HG03442 (cell line): ENCODE measurements at regions not wholly inside any gene's neighbourhood (a gene's known extent, or its start where the extent isn't known, plus 50 kb on each side); places are given as distances from the start of the nearest gene placed in this dataset.
"Not testable (repeated sequence)": the region's sequence is repeated elsewhere in the genome, so short reads cannot be mapped to it uniquely, and the experiment has no call there.

Experiments
- ATAC-seq: cut with Tn5 transposase; IDR thresholded peaks from one replicate; pipeline ENCODE4 v1.9.1; 2021; ENCODE audit warnings: mild to moderate bottlenecking, moderate library complexity; ENCODE audit not compliant: unreplicated experiment

GRCh38 chr17:53635444-53635843 is 187.3 kb upstream of the KIF2B start:
- no peak for ATAC-seq

GRCh38 chr17:53633856-53634255 is 188.9 kb upstream of the KIF2B start:
- no peak for ATAC-seq

GRCh38 chr17:53631486-53631885 is 191.2 kb upstream of the KIF2B start:
- ATAC-seq, result no peak

- ATAC-seq, result no peak
Observed at GRCh38 chr17:53630638-53631037, 192.1 kb upstream of the KIF2B start.

- no peak for ATAC-seq
Observed at GRCh38 chr17:53630115-53630514, 192.6 kb upstream of the KIF2B start.

- ATAC-seq, result no peak
Observed at GRCh38 chr17:53629188-53629587, 193.5 kb upstream of the KIF2B start.

GRCh38 chr17:53628011-53628410 is 194.7 kb upstream of the KIF2B start:
- no peak for ATAC-seq

- ATAC-seq, result no peak
Observed at GRCh38 chr17:53627511-53627910, 195.2 kb upstream of the KIF2B start.

- no peak for ATAC-seq
Observed at GRCh38 chr17:53626286-53626685, 196.4 kb upstream of the KIF2B start.

- no peak for ATAC-seq
Observed at GRCh38 chr17:53619025-53619424, 203.7 kb upstream of the KIF2B start.

GRCh38 chr17:53608208-53608607 is 214.5 kb upstream of the KIF2B start:
- not testable (repeated sequence) for ATAC-seq

GRCh38 chr17:53607475-53607874 is 215.3 kb upstream of the KIF2B start:
- ATAC-seq, result no peak

GRCh38 chr17:53588317-53588716 is 234.4 kb upstream of the KIF2B start:
- no peak for ATAC-seq

GRCh38 chr17:53574038-53574437 is 248.7 kb upstream of the KIF2B start:
- ATAC-seq, result no peak

GRCh38 chr17:53571342-53571741 is 251.4 kb upstream of the KIF2B start:
- no peak for ATAC-seq

GRCh38 chr17:53570731-53571130 is 252.0 kb upstream of the KIF2B start:
- ATAC-seq, result no peak

- no peak for ATAC-seq
Observed at GRCh38 chr17:53560953-53561352, 261.8 kb upstream of the KIF2B start.

- ATAC-seq, result no peak
Observed at GRCh38 chr17:53548252-53548651, 274.5 kb upstream of the KIF2B start.

- no peak for ATAC-seq
Observed at GRCh38 chr17:53543472-53543871, 279.3 kb upstream of the KIF2B start.

GRCh38 chr17:53538129-53538617 is 284.6 kb upstream of the KIF2B start:
- no peak for ATAC-seq

- no peak for ATAC-seq
Observed at GRCh38 chr17:53527473-53527872, 295.3 kb upstream of the KIF2B start.

GRCh38 chr17:53525590-53525989 is 297.1 kb upstream of the KIF2B start:
- ATAC-seq, result no peak

GRCh38 chr17:53516636-53517035 is 306.1 kb upstream of the KIF2B start:
- ATAC-seq, result no peak

GRCh38 chr17:53499277-53499676 is 323.4 kb upstream of the KIF2B start:
- no peak for ATAC-seq
